A549 (cell line): ENCODE measurements at regions not wholly inside any gene's neighbourhood (a gene's known extent, or its start where the extent isn't known, plus 50 kb on each side); places are given as distances from the start of the nearest gene placed in this dataset.

ENCODE experiments used
- ATAC-seq, 2 experiments: fragments of 200-7000 bp in 1 of 2; fragments of >200 bp in 1 of 2; cut with Nextera tagmentation in 1 of 2; cut with Tn5 transposase in 1 of 2; 3 replicates each; pipeline versions ENCODE4 v1.8.0 to v1.9.1; 2018 to 2020; ENCODE audit warnings: mild to moderate bottlenecking in 1 of 2, moderate library complexity in 1 of 2
- CTCF ChIA-PET: fragments of 300-600 bp; sonication (Branson Sonifier 250); formaldehyde crosslinking; extraction: SDS; loops from one replicate; lab custom pipeline; 2021; ENCODE audit warnings: antibody characterized with exemption, inconsistent platforms; lab: Yijun Ruan, JAX
- POLR2A ChIA-PET: fragments of 350-600 bp; formaldehyde crosslinking; extraction: SDS; loops from one replicate; lab custom pipeline; 2021; ENCODE audit warnings: antibody characterized with exemption, inconsistent platforms; lab: Yijun Ruan, JAX
- DNase-seq, 2 experiments: peaks; one replicate each; pipeline versions ENCODE4 v3.0.0 to v3.0.0-alpha.2; 2011 to 2016; ENCODE audit warnings: low read depth in 1 of 2, low spot score in 1 of 2
- FAIRE-seq: peaks from 2 replicates; lab custom pipeline; 2011; peaks lifted over from hg19 to GRCh38; lab: Jason Lieb, UNC
- H3K27ac ChIP-seq, 2 experiments: fragments of >200 bp; sonication (Bioruptor Twin); formaldehyde crosslinking; 3 replicates each; pipeline ENCODE4 v1.5.1; 2016 to 2017
- H3K4me1 ChIP-seq: fragments of >200 bp; sonication (Bioruptor Twin); formaldehyde crosslinking; 3 replicates; pipeline ENCODE4 v1.6.1; 2016
- H3K4me2 ChIP-seq: fragments of >200 bp; sonication (Bioruptor Twin); formaldehyde crosslinking; 3 replicates; pipeline ENCODE4 v1.6.1; 2016
- H3K4me3 ChIP-seq: fragments of >200 bp; sonication (Bioruptor Twin); formaldehyde crosslinking; 3 replicates; pipeline ENCODE4 v1.5.1; 2016
- H3K9me3 ChIP-seq: fragments of >200 bp; sonication (Bioruptor Twin); formaldehyde crosslinking; 3 replicates; pipeline ENCODE4 v1.6.1; 2016
- ATOH8 ChIP-seq: fragments of 250-450 bp; sonication (Bioruptor Pico); IDR thresholded peaks from 2 replicates; pipeline ENCODE4 v1.5.0; 2020; ENCODE audit warnings: low read depth, mild to moderate bottlenecking, moderate library complexity
- CBX8 ChIP-seq: fragments of 200-600 bp; sonication (generic); IDR thresholded peaks from 2 replicates; pipeline ENCODE4 v1.6.1; 2016
- CEBPB ChIP-seq, 2 experiments: fragments of >200 bp in 1 of 2; sonication (Bioruptor Twin) in 1 of 2; formaldehyde crosslinking in 1 of 2; IDR thresholded peaks; 2 replicates each; pipeline ENCODE4 v1.6.1; 2012 to 2016
- CTCF ChIP-seq: fragments of >200 bp; sonication (Bioruptor Twin); formaldehyde crosslinking; IDR thresholded peaks from 3 replicates; pipeline ENCODE4 v1.5.1; 2016
- EP300 ChIP-seq, 2 experiments: fragments of >200 bp; sonication (Bioruptor Twin); formaldehyde crosslinking; IDR thresholded peaks; 2 replicates in 1 of 2; 3 replicates in 1 of 2; pipeline ENCODE4 v1.6.1; 2016 to 2017
- FOSL2 ChIP-seq, 2 experiments: fragments of 450-650 bp in 1 of 2; fragments of >200 bp in 1 of 2; sonication (Bioruptor Twin) in 1 of 2; formaldehyde crosslinking; IDR thresholded peaks; 2 replicates each; pipeline versions ENCODE4 v1.5.0 to v1.6.1; 2016 to 2020; ENCODE audit warnings: mild to moderate bottlenecking in 1 of 2, moderate library complexity in 1 of 2
- HMGXB4 ChIP-seq: fragments of 250-450 bp; sonication (Bioruptor Pico); IDR thresholded peaks from 2 replicates; pipeline ENCODE4 v1.5.0; 2021; ENCODE audit warnings: mild to moderate bottlenecking, moderate library complexity, borderline replicate concordance
- HOXB13 ChIP-seq: fragments of 250-450 bp; sonication (Bioruptor Pico); IDR thresholded peaks from 2 replicates; pipeline ENCODE4 v1.5.0; 2020; ENCODE audit warnings: low read depth, mild to moderate bottlenecking, moderate library complexity
- HOXB5 ChIP-seq: fragments of 250-450 bp; sonication (Bioruptor Pico); IDR thresholded peaks from 2 replicates; pipeline ENCODE4 v1.5.0; 2020; ENCODE audit warnings: mild to moderate bottlenecking, moderate library complexity
- JUNB ChIP-seq: fragments of >200 bp; sonication (Bioruptor Twin); formaldehyde crosslinking; IDR thresholded peaks from 2 replicates; pipeline ENCODE4 v1.6.1; 2016
- KDM1A ChIP-seq: fragments of 200-600 bp; sonication (generic); IDR thresholded peaks from 2 replicates; pipeline ENCODE4 v1.6.1; 2016; ENCODE audit warnings: low read depth, mild to moderate bottlenecking
- MAX ChIP-seq: IDR thresholded peaks from 2 replicates; pipeline ENCODE4 v1.6.1; 2012
- MAZ ChIP-seq: fragments of 150-350 bp; IDR thresholded peaks from 2 replicates; pipeline ENCODE4 v1.6.1; 2014; ENCODE audit warnings: antibody characterized with exemption, low read depth, low read length, borderline replicate concordance
- NFE2L2 ChIP-seq: fragments of 150-350 bp; conservative IDR thresholded peaks from 2 replicates; pipeline ENCODE4 v1.6.1; 2014; ENCODE audit warnings: low read length
- RAD21 ChIP-seq, 2 experiments: fragments of >200 bp in 1 of 2; sonication (Bioruptor Twin) in 1 of 2; formaldehyde crosslinking in 1 of 2; IDR thresholded peaks in 1 of 2; conservative IDR thresholded peaks in 1 of 2; 2 replicates in 1 of 2; 3 replicates in 1 of 2; pipeline ENCODE4 v1.6.1; 2012 to 2018; ENCODE audit warnings: inconsistent platforms in 1 of 2
- RNF2 ChIP-seq: fragments of 200-600 bp; sonication (generic); IDR thresholded peaks from 2 replicates; pipeline ENCODE4 v1.6.1; 2016; ENCODE audit warnings: low read depth, mild to moderate bottlenecking, antibody characterized with exemption, moderate library complexity, borderline replicate concordance
- SMC3 ChIP-seq: fragments of >200 bp; sonication (Bioruptor Twin); formaldehyde crosslinking; IDR thresholded peaks from 3 replicates; pipeline ENCODE4 v1.6.1; 2018; ENCODE audit warnings: inconsistent platforms
- WGBS: methylation state at CpG from one replicate; pipeline ENCODE4 v1.1.6; 2017; ENCODE audit errors: missing lambda C conversion rate; 5-methylcytosine and 5-hydroxymethylcytosine counted together

- DNase-seq (peak; percentile 5 to 41), FAIRE-seq (peak; percentile 54), ATAC-seq (peak; percentile 84 to 85; a peak in 5 of 6 replicates)
- WGBS: 62% methylated on average over 3 of the region's 3 CpGs
- ChIA-PET CTCF (interaction anchor here (0.6 to 1.4 kb wide), 8 partner anchors 13 to 1275 kb away, joined by 3 to 5 read pairs (median 4); no protein-coding TSS in a partner anchor), POLR2A (no interaction called here)
- Histone ChIP-seq H3K4me1 (no peaks in the 10 kb centered on the region), H3K9me3 (no peaks in the 10 kb centered on the region), H3K4me2 (no peak overlapping the region), H3K27ac (no peak overlapping the region), H3K4me3 (no peak overlapping the region)
- TF ChIP-seq CTCF (peak; percentile 91), HOXB5 (CRISPR knock-in tag) (no peak), HOXB13 (no peak), SMC3 (peak; percentile 81), KDM1A (no peak), EP300 (IDR thresholded peaks at IDR 0.05) (no peak), RNF2 (no peak), ATOH8 (CRISPR knock-in tag) (no peak), RAD21 (conservative IDR thresholded peaks at IDR 0.05 in 1 of 2, IDR thresholded peaks at IDR 0.05 in 1 of 2) (peak; percentile 81 to 83), CEBPB (IDR thresholded peaks at IDR 0.05) (no peak), JUNB (no peak)
Measured at GRCh38 chr2:164430166-164430783, 191.0 kb downstream of the GRB14 start.

- Histone ChIP-seq H3K9me3 (no peaks in the 10 kb centered on the region), H3K27ac (no peak overlapping the region), H3K4me2 (no peak overlapping the region), H3K4me1 (no peaks in the 10 kb centered on the region), H3K4me3 (no peak overlapping the region)
- TF ChIP-seq HOXB13 (no peak), HMGXB4 (CRISPR knock-in tag) (no peak)
- ATAC-seq: no peak
- CTCF ChIA-PET: interaction anchor here (0.6 to 1.6 kb wide), 7 partner anchors 13 to 1274 kb away, joined by 3 to 8 read pairs (median 4); no protein-coding TSS in a partner anchor
- POLR2A ChIA-PET: interaction anchor here (0.8 kb wide), 1 partner anchor 1084 kb away, joined by 3 read pairs; no protein-coding TSS in a partner anchor
- no peak for FAIRE-seq
- no peak for DNase-seq
- WGBS: 43% methylated on average over 2 of the region's 2 CpGs
Measured at GRCh38 chr2:164429354-164429753, 191.9 kb downstream of the GRB14 start.

GRCh38 chr2:164427111-164427510 lies 194.2 kb downstream of the GRB14 start:
- no peak for TF ChIP-seq HOXB13
- no peak for TF ChIP-seq NFE2L2
- TF ChIP-seq CBX8: no peak
- no peak for TF ChIP-seq FOSL2 (IDR thresholded peaks at IDR 0.05)
- TF ChIP-seq FOSL2 (CRISPR knock-in tag; IDR thresholded peaks at IDR 0.05): no peak
- no peak for TF ChIP-seq MAZ
- no peak for TF ChIP-seq RNF2
- TF ChIP-seq MAX: no peak
- CTCF ChIA-PET: interaction anchor here (0.6 to 1.3 kb wide), 3 partner anchors 52 to 1245 kb away, joined by 3 to 4 read pairs (median 4); no protein-coding TSS in a partner anchor
- no peaks in the 10 kb centered on the region for H3K9me3 ChIP-seq
- no peak overlapping the region for H3K4me2 ChIP-seq
- ATAC-seq: no peak
- H3K4me3 ChIP-seq: no peak overlapping the region
- WGBS: 84% methylated on average over 7 of the region's 7 CpGs
- no peak for DNase-seq
- H3K27ac ChIP-seq: no peak overlapping the region
- FAIRE-seq: no peak
- no peaks in the 10 kb centered on the region for H3K4me1 ChIP-seq
- POLR2A ChIA-PET: no interaction called here
